ENCODE measurements at regions not wholly inside any gene's neighbourhood (a gene's known extent, or its start where the extent isn't known, plus 50 kb on each side); places are given as distances from the start of the nearest gene placed in this dataset.

- DNase-seq (ENCODE audit: low read depth, low spot score) (no peak), ATAC-seq (no peak)
- TF ChIP-seq CTCF (IDR thresholded peaks at IDR 0.05), result no peak
- no peak for TF ChIP-seq REST (IDR thresholded peaks at IDR 0.05; ENCODE audit: insufficient read depth in 1 of 2, low read depth in 2 of 2, low read length in 1 of 2)
- no peak for TF ChIP-seq SIN3A (IDR thresholded peaks at IDR 0.05; ENCODE audit: borderline replicate concordance, insufficient read depth, low read depth, low read length)
- no peak for TF ChIP-seq POLR2AphosphoS5 (IDR thresholded peaks at IDR 0.05; ENCODE audit: low read depth, low read length)
- TF ChIP-seq TCF7L2 (IDR thresholded peaks at IDR 0.05; ENCODE audit: low read depth, low read length), result no peak
- Histone ChIP-seq H3K27me3 (ENCODE audit: control insufficient read depth, insufficient read depth, low read length) (no peaks in the 10 kb centered on the region), H3K4me3 (ENCODE audit: low read depth in 2 of 2, low read length in 2 of 2) (no peak overlapping the region), H3K27ac (ENCODE audit: low read length) (no peak overlapping the region), H3K9me3 (ENCODE audit: control insufficient read depth, insufficient read depth, low read depth, low read length) (no peaks in the 10 kb centered on the region), H3K4me1 (ENCODE audit: control insufficient read depth, insufficient read depth, low read length) (no peaks in the 10 kb centered on the region), H3K36me3 (ENCODE audit: control insufficient read depth, insufficient read depth, low read length) (no peaks in the 10 kb centered on the region)
- in situ Hi-C loops (cut with HindIII; ENCODE audit: low pct_unique_long_range_greater_than_20kb, low sequenced_read_pairs), result no loop called here
- ChIA-PET CTCF (no interaction called here), POLR2A (no interaction called here)
- BruUV-seq (replicated peaks), result no TSS peak
- intact Hi-C loops (cut with micrococcal nuclease; ENCODE audit: unreplicated experiment), result no loop called here
Measured at GRCh38 chr6:80553071-80553740, 446.7 kb downstream of the BCKDHB start.

- in situ Hi-C loops (cut with HindIII; ENCODE audit: low pct_unique_long_range_greater_than_20kb, low sequenced_read_pairs), result no loop called here
- Histone ChIP-seq H3K36me3 (ENCODE audit: control insufficient read depth, insufficient read depth, low read length) (no peaks in the 10 kb centered on the region), H3K27ac (ENCODE audit: low read length) (no peak overlapping the region), H3K9me3 (ENCODE audit: control insufficient read depth, insufficient read depth, low read depth, low read length) (no peaks in the 10 kb centered on the region), H3K4me3 (ENCODE audit: low read depth in 2 of 2, low read length in 2 of 2) (no peak overlapping the region), H3K27me3 (ENCODE audit: control insufficient read depth, insufficient read depth, low read length) (no peaks in the 10 kb centered on the region), H3K4me1 (ENCODE audit: control insufficient read depth, insufficient read depth, low read length) (no peaks in the 10 kb centered on the region)
- no TSS peak for BruUV-seq (replicated peaks)
- ATAC-seq (no peak), DNase-seq (ENCODE audit: low read depth, low spot score) (no peak)
- ChIA-PET CTCF (no interaction called here), POLR2A (no interaction called here)
- intact Hi-C loops (cut with micrococcal nuclease; ENCODE audit: unreplicated experiment), result no loop called here
- TF ChIP-seq CTCF (IDR thresholded peaks at IDR 0.05) (no peak), POLR2AphosphoS5 (IDR thresholded peaks at IDR 0.05; ENCODE audit: low read depth, low read length) (no peak), SIN3A (IDR thresholded peaks at IDR 0.05; ENCODE audit: borderline replicate concordance, insufficient read depth, low read depth, low read length) (no peak), TCF7L2 (IDR thresholded peaks at IDR 0.05; ENCODE audit: low read depth, low read length) (no peak), REST (IDR thresholded peaks at IDR 0.05; ENCODE audit: insufficient read depth in 1 of 2, low read depth in 2 of 2, low read length in 1 of 2) (no peak)
Measured at GRCh38 chr6:80550748-80551147, 444.3 kb downstream of the BCKDHB start.
